ENCODE measurements at regions not wholly inside any gene's neighbourhood (a gene's known extent, or its start where the extent isn't known, plus 50 kb on each side); places are given as distances from the start of the nearest gene placed in this dataset.

DNA sequence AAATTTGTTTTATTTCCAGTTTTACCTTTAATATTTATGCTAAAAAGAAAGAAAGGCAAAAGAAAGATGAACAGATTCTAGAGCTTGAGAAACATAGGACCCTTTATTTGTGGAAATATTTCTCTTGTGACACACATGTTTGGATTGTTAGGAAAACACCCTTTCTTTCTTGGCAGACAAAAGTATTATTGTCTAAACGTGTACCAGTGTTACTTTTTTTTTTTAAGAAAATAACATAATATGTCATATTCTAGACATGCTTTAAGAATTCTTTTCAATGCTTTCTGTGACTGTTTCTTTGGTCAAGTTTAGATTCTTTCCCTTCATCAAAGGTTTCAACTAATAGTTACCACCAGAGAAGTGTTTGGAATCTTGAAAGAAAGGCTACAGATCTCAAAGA is 183.4 kb upstream of the CNR1 start:
- Histone ChIP-seq H3K27me3 (no peaks in the 10 kb centered on the region), H3K4me3 (no peak overlapping the region), H3K36me3 (no peaks in the 10 kb centered on the region), H3K9me3 (no peaks in the 10 kb centered on the region), H3K4me1 (no peaks in the 10 kb centered on the region), H3K27ac (no peak overlapping the region)
- ATAC-seq (no peak), DNase-seq (no peak)
- WGBS (ENCODE audit: insufficient coverage, low coverage, low lambda C conversion rate, missing lambda C conversion rate): 17% methylated on average over 1 of the region's 1 CpG
- no peak for TF ChIP-seq POLR2A (IDR thresholded peaks at IDR 0.05)
- no peak for TF ChIP-seq CTCF (IDR thresholded peaks at IDR 0.05)
- intact Hi-C loops (cut with DNase I): no loop called here

DNA sequence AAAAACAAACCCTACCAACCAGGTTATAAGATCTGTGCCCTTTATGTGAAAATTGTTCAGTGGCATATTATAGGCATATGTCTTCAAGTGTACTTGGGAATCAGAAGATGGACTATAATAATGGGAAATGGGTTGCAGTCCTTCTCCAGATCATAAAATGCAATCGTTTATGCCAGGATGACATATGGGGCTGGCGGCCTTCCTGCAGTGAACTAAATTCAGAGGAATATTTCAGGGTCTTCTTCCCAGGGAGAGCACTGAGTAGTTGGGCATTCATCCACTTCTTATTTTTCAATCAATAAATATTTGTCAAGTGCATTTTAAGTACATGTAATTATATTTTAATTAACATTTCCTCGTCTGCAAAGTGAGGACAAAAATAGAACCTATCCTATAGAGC is 176.2 kb upstream of the CNR1 start:
- H3K9me3 ChIP-seq: no peaks in the 10 kb centered on the region
- H3K27me3 ChIP-seq: no peaks in the 10 kb centered on the region
- intact Hi-C loops (cut with DNase I): no loop called here
- no peak overlapping the region for H3K27ac ChIP-seq
- no peak for TF ChIP-seq CTCF (IDR thresholded peaks at IDR 0.05)
- no peak for TF ChIP-seq POLR2A (IDR thresholded peaks at IDR 0.05)
- no peak for ATAC-seq
- H3K36me3 ChIP-seq: no peaks in the 10 kb centered on the region
- DNase-seq: no peak
- H3K4me3 ChIP-seq: no peak overlapping the region
- WGBS (ENCODE audit: insufficient coverage, low coverage, low lambda C conversion rate, missing lambda C conversion rate): 56% methylated on average over 3 of the region's 3 CpGs
- H3K4me1 ChIP-seq: no peaks in the 10 kb centered on the region

DNA sequence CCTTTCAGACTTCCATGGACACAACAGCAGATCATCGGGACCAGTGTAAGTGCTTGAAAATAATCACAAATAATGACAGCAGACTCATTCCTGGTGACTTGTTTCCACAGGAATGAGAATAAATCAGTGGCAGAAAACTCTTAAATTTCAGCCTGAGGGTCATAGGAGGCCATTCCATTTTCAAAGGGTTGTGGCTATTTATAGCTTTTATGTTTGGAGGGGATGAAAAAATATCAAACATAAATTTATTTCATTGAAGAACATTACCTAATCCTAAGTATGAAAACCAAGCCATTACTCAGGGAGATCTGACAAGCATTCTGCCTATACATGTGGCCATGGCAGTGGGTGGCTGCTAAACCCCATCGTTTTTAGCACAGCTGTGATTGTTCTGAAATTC is 173.6 kb upstream of the CNR1 start:
- Histone ChIP-seq H3K36me3 (no peaks in the 10 kb centered on the region), H3K4me1 (no peaks in the 10 kb centered on the region), H3K27me3 (no peaks in the 10 kb centered on the region), H3K9me3 (no peaks in the 10 kb centered on the region), H3K27ac (no peak overlapping the region), H3K4me3 (no peak overlapping the region)
- ATAC-seq (no peak), DNase-seq (no peak)
- intact Hi-C loops (cut with DNase I): no loop called here
- 40% methylated on average over 2 of the region's 2 CpGs for WGBS (ENCODE audit: insufficient coverage, low coverage, low lambda C conversion rate, missing lambda C conversion rate)
- TF ChIP-seq CTCF (IDR thresholded peaks at IDR 0.05): no peak
- TF ChIP-seq POLR2A (IDR thresholded peaks at IDR 0.05): no peak

DNA sequence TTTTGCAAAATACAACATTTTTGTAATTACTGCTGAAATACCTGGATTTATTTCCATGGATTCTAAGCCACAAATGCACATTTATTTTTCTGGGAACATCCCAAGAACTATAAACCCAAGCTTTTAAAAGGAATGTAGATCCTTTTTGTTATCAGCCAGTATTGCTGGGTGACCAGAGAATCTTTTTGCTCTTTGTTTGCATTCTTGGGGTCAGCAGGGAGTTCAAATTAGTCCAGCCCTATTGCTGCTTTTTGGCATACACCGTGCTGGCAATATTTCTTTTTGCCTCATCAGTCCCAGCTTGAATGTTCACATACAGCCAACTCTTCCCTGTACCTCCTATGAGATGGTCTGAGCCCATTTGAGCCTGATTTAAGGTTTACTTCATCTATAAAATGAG is 155.2 kb upstream of the CNR1 start:
- no peak overlapping the region for H3K4me3 ChIP-seq
- no peak for TF ChIP-seq CTCF (IDR thresholded peaks at IDR 0.05)
- no peak for TF ChIP-seq POLR2A (IDR thresholded peaks at IDR 0.05)
- no peaks in the 10 kb centered on the region for H3K9me3 ChIP-seq
- DNase-seq (no peak), ATAC-seq (no peak)
- WGBS (ENCODE audit: insufficient coverage, low coverage, low lambda C conversion rate, missing lambda C conversion rate): 9% methylated on average over 1 of the region's 1 CpG
- no peaks in the 10 kb centered on the region for H3K27me3 ChIP-seq
- no peaks in the 10 kb centered on the region for H3K36me3 ChIP-seq
- intact Hi-C loops (cut with DNase I): no loop called here
- no peak overlapping the region for H3K27ac ChIP-seq
- H3K4me1 ChIP-seq: no peaks in the 10 kb centered on the region

DNA sequence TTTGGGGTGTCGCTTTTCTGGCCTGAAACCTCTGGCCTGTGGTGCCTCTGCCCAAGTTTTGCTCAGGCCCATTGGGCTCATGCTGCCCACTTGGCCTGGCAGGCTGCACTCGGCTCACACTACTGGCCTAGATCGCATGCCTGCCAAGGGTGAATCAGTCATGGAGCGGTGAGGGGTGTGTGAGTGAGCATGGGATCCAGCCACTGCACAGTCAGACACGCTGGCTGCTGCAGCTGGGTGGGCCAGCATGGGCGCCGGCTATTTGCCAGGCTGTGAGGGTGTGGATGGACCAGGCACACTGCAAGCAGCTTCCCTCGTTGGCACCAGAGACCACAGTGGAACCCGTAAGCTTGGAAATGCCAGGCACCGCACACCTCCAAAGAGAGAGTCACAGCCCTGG is 145.4 kb upstream of the CNR1 start:
- WGBS (ENCODE audit: insufficient coverage, low coverage, low lambda C conversion rate, missing lambda C conversion rate): 55% methylated on average over 2 of the region's 10 CpGs
- intact Hi-C loops (cut with DNase I): no loop called here
- no peak overlapping the region for H3K4me3 ChIP-seq
- H3K27ac ChIP-seq: no peak overlapping the region
- H3K36me3 ChIP-seq: no peaks in the 10 kb centered on the region
- no peak for DNase-seq
- ATAC-seq: no peak
- no peak for TF ChIP-seq CTCF (IDR thresholded peaks at IDR 0.05)
- no peak for TF ChIP-seq POLR2A (IDR thresholded peaks at IDR 0.05)
- H3K9me3 ChIP-seq: no peaks in the 10 kb centered on the region
- H3K27me3 ChIP-seq: no peaks in the 10 kb centered on the region
- no peaks in the 10 kb centered on the region for H3K4me1 ChIP-seq

All from right lobe of liver (tissue), 6 donors.